HG02588 (cell line): ENCODE measurements at regions not wholly inside any gene's neighbourhood (a gene's known extent, or its start where the extent isn't known, plus 50 kb on each side); places are given as distances from the start of the nearest gene placed in this dataset.
"Not testable (repeated sequence)": the region's sequence is repeated elsewhere in the genome, so short reads cannot be mapped to it uniquely, and the experiment has no call there.

ENCODE experiments used
- ATAC-seq: cut with Tn5 transposase; IDR thresholded peaks from one replicate; pipeline ENCODE4 v1.9.1; 2021; ENCODE audit warnings: mild to moderate bottlenecking, moderate library complexity; ENCODE audit not compliant: unreplicated experiment

- ATAC-seq = no peak
These were observed 636.2 kb upstream of the CHAC2 start for GRCh38 chr2:53131416-53131815.

DNA sequence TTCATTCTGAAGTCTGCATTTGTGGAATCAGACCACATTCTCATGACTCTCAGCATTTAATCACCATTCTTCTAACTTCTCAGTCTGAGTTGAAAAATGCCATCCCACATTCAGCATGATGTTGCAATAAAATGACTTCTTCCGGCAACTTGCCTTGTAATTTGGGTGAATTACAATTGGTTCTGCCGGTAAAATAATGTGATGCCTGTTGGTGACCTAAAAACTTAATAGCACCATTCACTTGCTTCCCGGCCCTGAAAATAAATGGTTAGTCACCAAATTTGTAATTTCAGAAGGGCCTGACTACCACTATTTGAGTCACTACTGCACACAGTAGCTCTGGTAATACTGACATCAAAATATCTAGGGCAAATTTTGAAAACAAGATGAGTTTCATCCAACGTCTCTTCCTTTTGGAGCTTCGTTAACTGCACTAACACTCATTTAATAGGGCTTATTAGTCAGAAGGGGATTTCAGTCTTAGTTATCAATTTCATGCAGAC, 637.1 kb upstream of the CHAC2 start:
- ATAC-seq = no peak

DNA sequence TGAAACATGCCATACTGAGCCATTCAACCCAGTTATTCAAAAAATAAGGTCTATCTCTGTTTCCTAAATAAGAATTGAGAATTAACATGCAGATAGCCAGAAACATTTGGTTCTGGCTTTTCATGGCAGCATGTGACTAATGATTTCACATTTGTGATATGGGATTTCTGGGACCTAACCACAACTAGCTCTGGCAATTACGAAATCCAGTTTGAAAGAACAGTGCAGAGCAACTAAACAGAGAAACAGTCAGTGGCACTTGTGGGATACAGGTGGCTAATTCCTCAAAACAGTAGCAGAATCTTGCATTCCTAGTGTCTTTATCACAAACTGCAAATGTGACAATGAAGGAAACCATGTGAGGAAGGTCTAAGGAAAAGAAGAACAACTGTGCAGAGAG, 637.8 kb upstream of the CHAC2 start:
- no peak for ATAC-seq

- ATAC-seq = no peak
These were observed 640.4 kb upstream of the CHAC2 start for GRCh38 chr2:53127061-53127650.

DNA sequence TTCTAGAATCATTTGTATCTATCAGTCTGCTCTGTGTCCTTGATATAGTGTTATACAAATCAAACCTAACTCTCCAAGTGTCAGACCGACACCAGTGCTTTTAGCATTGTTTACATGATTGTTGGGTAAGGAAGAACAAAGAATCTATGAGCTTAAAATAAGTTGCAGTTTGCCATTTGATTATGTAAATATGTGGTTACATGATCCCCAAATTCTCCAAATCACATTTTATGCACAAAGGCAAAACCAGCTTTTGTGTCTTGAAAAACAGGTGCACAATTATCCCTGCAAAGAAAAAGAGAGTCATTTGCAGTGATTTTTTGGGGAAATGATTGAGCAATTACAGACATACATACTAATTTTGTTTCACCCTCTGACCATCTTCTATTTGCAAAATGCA, 652.6 kb upstream of the CHAC2 start:
- no peak for ATAC-seq

- no peak for ATAC-seq
These were observed 653.0 kb upstream of the CHAC2 start for GRCh38 chr2:53114582-53114981.

DNA sequence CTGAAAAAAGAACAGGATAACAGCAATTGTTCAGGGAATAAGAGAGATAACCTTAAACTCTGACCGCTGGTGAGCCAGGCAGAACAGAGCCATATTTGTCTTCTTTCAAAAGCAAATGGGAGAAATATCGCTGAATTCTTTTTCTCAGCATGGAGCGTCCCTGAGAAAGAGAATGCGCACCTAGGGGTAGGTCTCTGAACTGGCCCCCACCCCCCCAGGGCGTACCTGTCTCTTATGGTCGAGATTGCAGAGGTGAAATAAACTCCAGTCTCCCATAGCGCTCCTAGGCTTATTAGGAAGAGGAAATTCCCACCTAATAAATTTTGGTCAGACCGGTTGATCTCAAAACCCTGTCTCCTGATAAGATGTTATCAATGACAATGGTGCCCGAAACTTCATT, 655.2 kb upstream of the CHAC2 start:
- ATAC-seq = not testable (repeated sequence)

DNA sequence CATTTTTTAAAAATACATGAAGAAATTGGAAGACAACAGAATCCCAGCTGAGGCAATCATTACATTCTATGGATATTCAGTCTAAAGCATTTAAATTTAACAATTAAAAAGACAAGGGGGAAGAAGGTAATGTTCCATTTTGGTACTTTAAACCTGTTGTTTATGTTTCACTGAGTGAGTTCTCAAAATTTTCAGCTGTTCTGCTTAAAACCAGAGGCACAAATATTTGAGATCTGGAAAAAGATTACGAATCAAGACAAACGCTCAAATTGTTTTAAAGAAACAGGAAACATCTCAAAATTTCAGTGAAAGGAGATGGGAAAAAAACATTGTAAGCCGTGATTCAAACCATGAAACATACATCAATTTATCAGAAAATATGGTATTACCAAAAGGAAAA, 656.2 kb upstream of the CHAC2 start:
- no peak for ATAC-seq

DNA sequence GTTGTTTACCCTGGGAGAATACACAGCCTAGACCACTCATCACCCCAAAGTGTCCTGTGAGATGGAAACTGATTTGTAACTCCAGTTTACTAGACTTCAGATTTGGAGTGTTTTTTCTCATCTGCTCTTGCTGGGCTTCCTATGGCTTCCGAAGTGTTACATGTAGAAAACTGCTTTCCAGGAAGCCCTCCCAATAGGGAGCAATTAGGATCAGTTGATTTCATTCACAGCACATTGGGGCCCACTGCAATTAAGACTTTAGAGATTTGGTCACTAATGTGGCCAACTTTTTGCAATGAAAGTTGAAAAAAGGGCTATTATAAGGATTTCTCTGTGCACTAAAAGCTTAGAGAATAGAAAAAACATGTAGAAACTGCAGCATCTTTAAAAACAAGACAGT, 656.6 kb upstream of the CHAC2 start:
- ATAC-seq = no peak

- no peak for ATAC-seq
These were observed 659.4 kb upstream of the CHAC2 start for GRCh38 chr2:53108246-53108645.

DNA sequence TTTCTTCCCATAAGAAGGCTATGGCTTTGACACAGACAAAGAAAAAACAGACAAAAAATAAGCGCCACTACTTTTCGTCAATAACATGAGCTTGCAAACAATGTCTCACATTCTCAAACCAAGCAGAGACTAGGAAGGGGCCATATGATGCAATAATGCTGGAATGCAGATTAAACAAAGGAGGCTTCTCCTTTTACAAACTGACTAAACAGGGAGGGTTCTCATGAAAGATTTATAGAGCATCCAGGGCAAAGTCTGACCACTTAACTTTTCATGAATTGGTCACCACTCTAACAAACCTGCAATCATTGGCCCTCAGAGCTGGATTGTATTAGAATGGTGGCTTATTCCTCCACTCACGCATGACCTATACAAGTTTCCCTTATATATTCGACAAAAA, 663.3 kb upstream of the CHAC2 start:
- no peak for ATAC-seq

DNA sequence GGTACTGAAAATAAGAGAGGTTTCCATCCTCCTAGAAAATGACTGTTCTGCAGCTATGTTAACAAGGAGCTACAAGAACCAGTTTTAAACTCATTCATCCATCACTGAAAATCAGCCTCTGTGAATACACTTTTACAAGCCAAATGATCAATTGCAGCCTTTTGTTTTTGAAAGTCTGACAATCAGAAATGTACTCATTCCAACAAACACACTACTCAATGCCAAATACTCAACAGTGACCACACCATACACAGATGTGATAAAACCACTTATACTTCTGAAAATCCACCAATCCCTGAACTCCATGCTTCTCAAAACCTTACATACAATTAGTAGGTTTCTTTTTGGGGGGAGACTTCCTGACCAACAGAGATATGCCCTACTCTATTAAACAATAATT, 663.9 kb upstream of the CHAC2 start:
- no peak for ATAC-seq

DNA sequence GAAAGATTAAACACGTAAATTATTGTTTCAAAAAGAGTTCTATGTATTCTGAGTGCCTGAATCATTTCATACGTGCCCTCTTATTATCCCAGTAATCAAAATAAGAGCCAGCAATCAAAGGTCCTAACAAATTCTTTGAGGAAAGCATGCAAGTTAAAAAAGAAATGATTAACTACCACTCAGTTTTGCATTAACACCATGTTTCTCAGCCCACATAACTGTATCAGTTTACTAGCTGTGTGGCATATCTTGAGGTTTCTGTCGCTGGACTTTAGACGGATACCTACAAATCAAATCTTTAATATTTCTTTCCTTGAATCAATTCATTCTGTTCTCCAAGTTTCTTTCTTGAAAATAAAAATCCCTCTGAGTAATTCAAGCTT, 668.9 kb upstream of the CHAC2 start:
- ATAC-seq = no peak

DNA sequence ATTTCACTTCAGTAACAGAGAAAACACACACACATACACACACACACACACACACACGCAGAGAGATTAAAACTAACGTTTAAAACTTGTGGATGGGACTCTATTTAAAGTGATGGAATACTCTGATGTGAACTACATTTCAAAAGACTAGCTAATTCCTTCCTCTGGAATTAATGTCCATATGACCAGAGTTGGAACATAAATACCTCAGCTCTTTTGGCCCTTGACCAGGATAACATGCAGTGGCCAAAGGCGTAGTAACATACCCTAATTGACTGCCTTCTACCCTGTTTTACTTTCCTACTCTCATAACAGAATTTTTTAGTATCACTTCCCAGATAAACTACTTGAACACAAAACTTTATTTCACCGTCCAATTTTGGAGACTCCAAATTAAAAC, 671.3 kb upstream of the CHAC2 start:
- no peak for ATAC-seq

DNA sequence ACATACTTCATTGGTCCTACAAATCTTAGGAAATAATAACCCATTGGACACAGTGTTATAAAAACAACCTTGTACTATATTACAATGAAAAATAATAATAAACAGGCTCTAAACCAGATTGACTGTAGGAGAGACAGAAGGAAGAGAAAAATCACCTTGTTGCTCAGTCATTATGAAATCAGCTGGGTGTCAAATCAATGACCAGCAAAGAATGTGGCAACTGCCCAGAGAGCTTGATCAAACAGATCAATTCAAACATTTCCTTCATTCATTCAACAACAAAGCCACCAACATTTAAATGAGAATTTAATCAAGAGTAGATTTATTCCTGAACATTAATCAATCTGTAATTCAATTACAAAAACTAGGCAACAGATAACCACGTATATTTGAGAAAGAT, 671.9 kb upstream of the CHAC2 start:
- no peak for ATAC-seq

DNA sequence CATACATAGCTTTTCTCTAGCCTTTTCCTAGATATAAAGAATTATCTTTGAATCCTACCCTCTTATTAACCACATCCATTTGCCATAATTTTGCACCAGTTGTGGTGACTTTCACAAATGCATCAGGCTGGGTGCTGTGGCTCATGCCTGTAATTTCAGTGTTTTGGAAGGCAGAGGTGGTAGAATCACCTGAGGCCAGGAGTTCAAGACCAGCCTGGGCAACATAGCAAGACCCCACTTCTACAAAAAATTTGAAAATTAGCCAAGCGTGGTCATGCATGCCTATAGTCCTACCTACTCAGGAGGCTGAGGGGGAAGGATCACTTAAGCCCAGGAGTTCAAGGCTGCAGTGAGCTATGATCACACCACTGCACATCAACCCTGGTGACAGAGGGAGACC, 672.4 kb upstream of the CHAC2 start:
- no peak for ATAC-seq

DNA sequence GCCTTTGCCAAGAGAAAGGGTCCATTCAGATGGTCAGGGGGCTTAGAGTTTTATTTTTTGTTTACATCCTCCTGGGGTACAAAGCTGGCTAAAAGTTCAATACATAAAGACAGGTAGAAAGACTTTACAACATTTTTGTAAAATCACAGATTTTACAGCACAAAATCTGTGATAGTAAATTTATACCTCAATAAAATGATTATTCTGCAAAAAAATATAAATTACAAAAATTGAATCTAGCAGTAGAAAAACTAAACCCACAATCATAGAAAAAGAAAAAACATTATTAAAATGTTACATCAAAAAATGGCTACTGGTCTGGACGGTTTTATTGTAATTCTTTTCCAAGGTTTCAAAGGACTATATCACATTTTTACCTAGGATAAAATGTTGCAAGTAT, 674.2 kb upstream of the CHAC2 start:
- no peak for ATAC-seq

GRCh38 chr2:53091183-53091582, 676.4 kb upstream of the CHAC2 start:
- ATAC-seq = no peak

- no peak for ATAC-seq
These were observed 679.6 kb upstream of the CHAC2 start for GRCh38 chr2:53087874-53088461.

DNA sequence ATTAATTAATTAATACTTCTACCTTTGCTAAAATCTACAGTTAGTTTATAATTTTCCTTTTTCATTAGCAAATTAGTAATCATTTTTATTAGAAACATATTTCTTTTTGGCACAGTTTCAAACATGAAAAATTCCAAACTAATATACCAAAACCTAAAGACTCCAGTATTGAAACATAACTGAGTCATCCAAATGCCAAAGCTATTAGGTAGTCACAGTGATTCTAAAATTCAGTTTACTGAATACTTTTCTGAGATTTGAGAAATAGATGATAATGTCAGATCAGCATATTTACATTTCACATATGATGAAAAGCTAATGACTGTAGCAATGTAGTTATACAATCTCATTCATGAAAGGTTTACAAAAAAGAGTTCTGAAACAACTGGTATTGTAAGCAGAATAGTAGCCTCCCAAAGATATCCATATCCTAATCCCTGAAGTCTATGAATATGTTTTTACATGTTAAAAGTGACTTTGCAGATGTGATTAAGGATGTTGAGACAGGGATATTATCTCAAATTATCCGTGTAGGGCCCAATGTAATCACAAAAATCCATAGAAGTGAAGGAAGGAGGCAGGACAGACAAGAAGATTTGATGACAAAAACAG, 680.2 kb upstream of the CHAC2 start:
- no peak for ATAC-seq

DNA sequence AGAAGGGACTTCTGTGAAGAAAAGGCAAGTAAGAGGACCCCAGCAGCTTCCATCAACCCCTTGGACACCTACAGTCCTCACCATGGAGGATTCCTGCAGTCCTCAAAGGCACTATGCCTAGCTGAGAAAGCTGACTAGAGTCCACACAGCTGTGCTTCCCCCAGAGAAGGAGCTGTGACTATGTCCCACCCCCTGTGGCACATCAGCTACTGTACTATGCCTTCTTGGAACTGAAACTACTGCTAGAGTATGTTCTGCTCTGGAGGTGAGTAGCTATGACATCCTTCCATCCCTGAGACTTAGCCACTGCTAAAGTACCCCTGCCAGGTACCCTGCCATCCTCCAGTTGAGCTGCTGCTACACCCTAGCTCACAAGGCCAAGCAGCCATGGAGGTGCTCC, 690.2 kb upstream of the CHAC2 start:
- ATAC-seq = no peak

GRCh38 chr2:53075760-53076159, 691.8 kb upstream of the CHAC2 start:
- no peak for ATAC-seq

GRCh38 chr2:53067533-53067932, 700.1 kb upstream of the CHAC2 start:
- no peak for ATAC-seq
